ENCODE measurements at regions not wholly inside any gene's neighbourhood (a gene's known extent, or its start where the extent isn't known, plus 50 kb on each side); places are given as distances from the start of the nearest gene placed in this dataset.

DNA sequence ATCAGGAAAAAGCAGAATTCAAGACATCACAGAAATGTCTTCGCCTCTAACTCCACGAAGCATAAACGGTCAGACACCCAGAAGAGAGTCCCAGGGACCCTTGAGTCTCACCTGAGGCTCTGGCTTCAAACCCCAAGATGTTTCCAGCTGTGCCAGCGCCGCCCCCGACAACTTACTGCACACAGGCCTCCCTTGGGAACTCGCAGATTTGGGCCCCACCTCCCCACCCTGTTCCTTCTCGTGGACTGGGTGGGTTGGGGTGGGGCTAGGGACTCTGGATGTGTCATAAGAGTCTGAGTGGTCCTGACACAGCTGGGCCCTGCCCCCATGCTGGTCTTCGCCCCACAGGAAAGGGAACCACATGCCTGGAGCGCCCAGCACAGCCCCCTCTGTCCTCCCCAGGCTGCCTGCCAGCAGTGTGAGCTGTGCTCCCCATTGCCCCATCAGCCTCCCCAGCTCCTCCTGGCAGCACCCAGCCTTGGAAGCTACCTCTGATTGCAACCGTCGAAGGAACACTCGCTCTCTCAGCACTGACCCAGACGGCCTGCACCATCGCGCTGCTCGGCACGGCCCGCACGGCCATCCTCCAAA is 147.5 kb downstream of the CRYBB2 start:
- no peak for DNase-seq

- no peak for DNase-seq
These were observed 148.3 kb downstream of the CRYBB2 start for GRCh38 chr22:25367756-25368155.

DNA sequence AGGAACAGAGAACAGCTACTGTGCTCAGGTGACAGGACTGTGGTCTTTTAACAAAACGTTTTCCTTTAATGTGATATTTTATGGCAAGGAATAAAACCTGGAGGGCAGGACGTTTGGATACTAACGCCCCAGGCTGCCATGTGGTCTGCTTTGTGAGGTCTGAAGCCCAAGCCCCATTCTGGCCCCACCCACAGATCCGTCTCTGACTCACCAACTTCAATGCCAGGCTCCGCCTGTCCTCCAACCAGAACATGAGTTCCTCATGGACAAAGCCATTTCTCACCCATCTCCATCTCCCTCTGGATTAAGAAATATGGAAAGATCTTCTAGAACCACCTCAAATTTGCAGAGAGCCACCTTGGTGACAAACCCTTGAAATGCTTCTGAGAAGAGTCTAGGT is 148.8 kb downstream of the CRYBB2 start:
- no peak for DNase-seq

DNA sequence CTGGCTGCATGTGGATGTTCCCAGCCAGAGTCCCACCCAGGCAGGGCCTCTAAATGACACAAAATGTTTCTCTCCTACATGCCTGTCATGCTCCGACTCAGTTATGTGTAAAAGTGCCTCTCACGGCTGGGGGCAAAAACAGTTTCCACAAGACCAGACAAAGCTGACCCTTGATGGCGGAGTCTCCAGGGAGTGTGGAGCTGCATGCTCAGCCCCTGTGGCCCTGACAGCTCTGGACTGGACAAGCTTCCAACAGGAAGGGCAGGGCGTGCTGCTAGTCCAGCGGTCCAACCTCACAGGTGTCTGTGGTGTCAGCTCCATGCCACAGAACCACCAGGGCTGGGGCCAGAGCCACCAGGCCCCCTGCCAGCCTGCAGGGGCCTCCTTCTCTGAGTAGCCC is 149.6 kb downstream of the CRYBB2 start:
- DNase-seq: no peak

- DNase-seq: no peak
These were observed 150.9 kb downstream of the CRYBB2 start for GRCh38 chr22:25370322-25370721.

GRCh38 chr22:25372000-25372595 is 152.7 kb downstream of the CRYBB2 start:
- DNase-seq: no peak

DNA sequence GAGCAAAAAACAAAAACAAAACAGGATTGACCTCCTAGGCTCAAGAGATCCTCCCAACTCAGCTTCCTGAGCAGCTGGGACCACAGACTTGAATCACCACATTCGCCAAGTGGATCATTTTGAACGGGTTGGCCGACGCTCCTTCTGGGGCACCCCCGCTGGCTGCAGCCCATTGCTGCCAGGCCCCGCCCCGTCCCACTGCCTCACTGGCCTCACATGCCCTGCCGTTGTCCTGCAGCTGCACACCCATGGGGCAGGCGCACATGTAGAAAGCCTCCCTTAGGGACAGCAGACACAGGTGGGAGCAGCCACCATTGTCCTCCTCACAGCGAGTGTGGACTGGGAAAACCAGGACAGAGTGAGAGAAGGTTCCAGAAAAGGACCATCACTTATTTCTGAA is 154.5 kb downstream of the CRYBB2 start:
- no peak for DNase-seq

DNA sequence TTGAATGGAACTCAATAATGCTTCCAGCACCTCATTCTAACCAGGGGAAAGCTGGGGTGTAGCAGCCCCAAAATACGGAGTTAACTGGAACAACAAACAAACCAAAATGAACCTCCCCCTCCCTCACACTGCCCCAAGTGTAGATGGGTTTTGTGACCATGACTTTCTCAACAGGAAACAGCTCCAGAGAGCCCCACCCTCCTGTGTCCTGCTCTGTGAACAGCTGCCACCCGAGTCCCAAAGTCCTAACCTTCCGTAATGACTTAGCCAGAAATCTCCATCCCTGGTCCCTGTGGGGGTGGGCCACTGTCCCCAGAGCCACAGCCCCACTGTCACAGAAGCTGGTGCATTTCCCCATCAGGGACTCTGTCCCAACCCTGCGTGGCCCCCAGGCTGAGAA is 155.4 kb downstream of the CRYBB2 start:
- DNase-seq: no peak

GRCh38 chr22:25375683-25376082 is 156.2 kb downstream of the CRYBB2 start:
- no peak for DNase-seq

DNA sequence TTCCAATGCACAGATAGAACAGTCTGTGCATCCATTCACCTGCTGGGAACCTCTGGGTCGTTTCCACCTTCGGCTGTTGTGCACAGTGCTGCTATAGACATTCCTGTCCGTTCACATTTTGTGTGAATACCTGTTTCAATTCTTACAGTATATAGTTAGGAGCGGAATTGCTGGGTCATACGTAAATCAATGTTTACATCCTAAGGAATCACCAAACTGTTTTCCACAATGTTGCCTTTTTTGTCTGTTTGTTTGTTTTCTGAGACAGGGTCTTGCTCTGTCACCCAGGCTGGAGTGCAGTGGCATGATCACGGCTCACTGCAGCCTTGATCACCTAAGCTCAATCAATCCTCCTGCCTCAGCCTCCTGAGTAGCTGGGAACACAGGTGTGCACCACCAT is 158.3 kb downstream of the CRYBB2 start:
- DNase-seq: no peak

DNA sequence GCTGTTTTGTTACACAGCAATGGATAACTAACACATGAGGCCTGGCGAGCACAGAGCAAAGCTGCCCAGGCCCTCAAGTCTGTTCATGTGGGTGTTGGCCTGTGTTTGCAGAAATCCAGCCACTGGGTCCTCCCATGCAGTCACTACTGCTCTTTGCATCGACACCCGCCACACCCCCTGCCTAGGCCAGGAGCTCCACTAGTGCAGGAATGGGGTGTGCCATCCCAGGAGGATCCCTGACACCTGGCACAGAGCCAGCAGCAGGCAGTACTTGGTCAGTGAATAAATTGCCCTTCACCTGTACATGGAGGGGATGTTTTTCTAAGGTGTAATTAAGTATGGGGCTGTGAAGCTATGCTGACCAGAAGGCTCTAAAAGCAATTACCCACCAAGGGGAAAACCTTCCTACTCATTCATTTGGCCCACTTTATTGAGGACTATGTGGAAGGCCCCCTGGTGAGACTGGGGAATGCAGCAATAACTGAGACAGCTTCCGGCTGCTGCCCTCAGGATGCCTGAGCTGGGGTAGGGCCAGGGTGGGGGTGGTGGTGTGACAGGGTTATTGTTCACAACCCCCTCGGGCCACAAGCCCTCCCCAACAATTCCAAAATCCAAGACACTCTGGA is 160.8 kb downstream of the CRYBB2 start:
- no peak for DNase-seq

DNA sequence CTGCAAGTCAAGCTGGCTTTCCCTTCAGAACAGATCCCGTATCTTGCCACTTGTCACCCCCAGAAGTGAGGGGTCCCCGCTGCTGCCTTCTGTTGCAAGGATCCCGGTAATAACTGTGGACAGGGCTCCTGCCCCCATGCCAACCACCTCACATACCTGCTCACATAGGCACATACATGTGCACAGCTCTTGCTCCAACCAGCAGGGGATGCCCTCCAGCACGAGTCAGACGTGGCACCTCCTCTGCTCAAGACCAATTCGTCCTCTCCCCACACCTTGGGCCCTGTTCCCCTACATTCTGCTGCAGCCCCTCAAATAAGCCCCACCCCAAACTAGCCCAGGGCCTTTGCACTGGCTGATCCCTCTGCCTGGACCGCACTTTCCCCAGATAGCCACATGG is 163.3 kb downstream of the CRYBB2 start:
- no peak for DNase-seq

GRCh38 chr22:25383278-25383820 is 163.9 kb downstream of the CRYBB2 start:
- DNase-seq: no peak

- no peak for DNase-seq
These were observed 164.5 kb downstream of the CRYBB2 start for GRCh38 chr22:25383892-25384291.

- DNase-seq: no peak
These were observed 167.1 kb downstream of the CRYBB2 start for GRCh38 chr22:25386538-25386884.

- DNase-seq: no peak
These were observed 169.0 kb downstream of the CRYBB2 start for GRCh38 chr22:25388415-25388814.

DNA sequence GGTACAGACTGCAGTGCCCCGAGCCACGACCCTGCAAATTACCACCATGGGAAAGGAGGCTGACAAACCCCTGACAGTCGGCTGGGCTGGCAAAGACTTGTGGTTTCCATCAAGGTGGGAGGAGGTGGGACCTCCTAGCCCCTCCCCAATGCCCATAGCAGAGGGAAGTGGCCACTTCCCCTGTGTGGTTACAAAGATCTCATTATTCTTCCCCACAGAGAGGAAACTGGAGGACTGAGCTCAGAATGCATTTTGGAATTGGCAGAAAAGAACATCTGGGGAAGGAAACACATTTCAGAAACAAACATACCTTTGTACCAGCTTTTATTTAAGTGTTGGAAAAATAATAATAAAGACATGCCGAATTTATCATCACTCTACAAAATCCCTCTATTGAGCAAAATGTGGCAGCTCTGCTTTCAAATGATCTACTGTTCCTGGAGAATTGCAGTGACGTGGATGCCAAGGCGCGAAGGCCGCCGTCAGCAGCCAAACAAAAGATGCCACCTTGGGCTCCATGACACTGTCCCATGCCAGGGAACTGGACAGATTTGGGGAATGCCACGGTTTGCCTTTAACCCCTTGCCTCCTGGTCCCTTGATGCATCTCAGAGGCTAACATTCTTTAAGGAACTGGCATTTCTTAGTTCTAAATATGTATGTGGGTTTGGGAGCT is 169.6 kb downstream of the CRYBB2 start:
- no peak for DNase-seq

DNA sequence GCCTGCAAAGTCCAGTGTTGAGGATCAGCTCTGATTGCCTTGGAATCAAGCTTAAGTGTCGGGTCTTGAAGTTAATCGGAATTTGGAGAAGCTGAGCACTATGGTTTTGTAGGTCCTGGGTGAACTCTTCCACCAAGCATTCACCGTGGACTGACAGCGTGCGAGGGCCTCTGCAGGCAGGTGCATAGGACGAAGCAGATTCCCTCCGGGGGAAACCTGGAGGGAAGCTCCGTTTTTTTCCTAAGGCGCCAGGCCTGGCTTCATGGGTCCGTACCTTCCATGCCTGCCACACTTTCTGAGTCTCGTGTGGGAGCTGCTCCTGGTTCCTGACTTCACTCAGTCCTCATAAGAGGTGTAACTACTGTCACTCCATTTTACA is 170.1 kb downstream of the CRYBB2 start:
- no peak for DNase-seq

DNA sequence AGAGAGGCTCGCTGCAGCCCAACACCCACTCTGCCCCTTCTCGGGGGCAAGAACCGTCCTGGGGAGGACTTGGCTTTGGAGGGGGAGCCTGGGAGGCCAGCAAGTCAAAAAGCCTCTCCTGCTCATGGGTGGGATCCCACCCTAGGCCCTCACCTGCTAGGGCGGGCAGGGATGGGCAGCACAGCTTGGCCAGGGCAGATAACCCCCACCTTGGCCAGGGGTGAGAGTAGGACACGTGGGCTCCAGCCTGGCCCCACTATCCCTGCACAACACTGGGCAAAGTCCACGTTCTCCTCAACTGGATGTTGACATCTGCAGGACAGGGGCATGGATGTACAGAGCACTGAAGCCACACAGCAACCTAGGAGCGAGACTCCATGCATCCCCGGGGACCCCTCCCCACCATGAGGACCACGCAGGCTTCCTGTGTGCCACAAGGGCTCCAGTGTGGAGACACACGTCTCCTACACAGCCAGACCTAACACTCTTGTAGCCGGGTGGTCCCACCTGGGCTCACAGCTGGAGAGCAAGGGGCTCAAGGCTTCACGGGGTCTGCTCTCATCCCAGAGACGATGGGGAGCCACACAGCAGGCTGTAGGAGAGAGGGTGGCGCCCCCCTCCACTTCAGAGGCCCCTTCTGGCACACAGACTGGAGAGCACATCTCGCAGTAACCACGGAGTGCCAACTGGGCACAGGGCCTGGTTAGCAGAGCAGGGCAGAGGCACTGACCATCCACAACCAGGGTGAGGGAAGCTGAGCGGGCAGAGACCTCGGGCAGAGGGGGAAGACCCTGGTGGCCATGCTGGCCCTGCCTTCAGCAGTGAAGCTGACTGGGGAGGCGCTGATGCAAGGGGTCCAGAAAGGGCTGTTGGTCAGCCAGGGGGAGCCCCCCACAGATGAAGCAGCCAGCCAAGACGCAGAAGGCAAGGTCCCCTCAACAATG is 171.1 kb downstream of the CRYBB2 start:
- DNase-seq: no peak

DNA sequence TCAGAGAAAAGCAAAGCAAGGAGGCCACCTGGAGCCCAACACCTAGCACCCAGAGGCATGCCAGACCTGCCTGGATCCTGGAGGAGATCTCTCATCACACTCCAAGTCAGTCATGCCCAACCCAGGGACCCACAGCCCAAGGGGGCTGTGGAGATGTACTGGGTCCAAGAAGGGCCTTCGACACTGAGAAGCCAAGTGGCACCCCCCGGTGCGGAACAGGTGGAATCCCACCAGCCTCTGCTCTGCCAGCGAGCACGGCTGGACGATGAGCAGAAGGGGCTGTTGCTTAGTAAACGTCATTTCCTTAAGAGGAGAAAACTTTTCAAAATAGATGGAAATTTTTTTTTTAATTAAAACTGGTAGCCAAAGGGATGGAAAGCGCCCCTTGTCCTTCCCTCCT is 171.9 kb upstream of the GRK3 start:
- no peak for DNase-seq

GRCh38 chr22:25393121-25393805 is 171.2 kb upstream of the GRK3 start:
- no peak for DNase-seq
